HEK293 (cell line): ENCODE measurements at regions not wholly inside any gene's neighbourhood (a gene's known extent, or its start where the extent isn't known, plus 50 kb on each side); places are given as distances from the start of the nearest gene placed in this dataset.

Source experiments
- CTCF ChIA-PET: fragments of 350-600 bp; formaldehyde crosslinking; extraction: SDS; loops from one replicate; lab custom pipeline; 2021; ENCODE audit warnings: antibody characterized with exemption; lab: Yijun Ruan, JAX
- POLR2A ChIA-PET: fragments of 300-600 bp; formaldehyde crosslinking; extraction: SDS; loops from one replicate; lab custom pipeline; 2020; ENCODE audit warnings: antibody characterized with exemption, inconsistent platforms; lab: Yijun Ruan, JAX
- H3K27ac ChIP-seq: fragments of 200-500 bp; sonication (Bioruptor generic); 2 replicates; pipeline ENCODE4 v1.5.1; 2014; ENCODE audit warnings: low read depth, low read length, control low read depth, inconsistent platforms; ENCODE audit errors: extremely low read depth
- H3K36me3 ChIP-seq, 2 experiments: fragments of 200-500 bp in 1 of 2; sonication (Bioruptor generic) in 1 of 2; 1 replicate in 1 of 2; 2 replicates in 1 of 2; pipeline ENCODE4 v1.5.1; 2014 to 2017; ENCODE audit warnings: inconsistent platforms in 2 of 2, low read length in 2 of 2; ENCODE audit not compliant: control insufficient read depth in 2 of 2, insufficient read depth in 1 of 2
- H3K4me1 ChIP-seq: fragments of 200-500 bp; sonication (Bioruptor generic); 2 replicates; pipeline ENCODE4 v1.5.1; 2014; ENCODE audit warnings: mild to moderate bottlenecking, low read length, inconsistent platforms; ENCODE audit not compliant: control insufficient read depth, insufficient read depth
- H3K4me3 ChIP-seq: 2 replicates; pipeline ENCODE4 v1.5.1; 2011; ENCODE audit warnings: low read depth, mild to moderate bottlenecking, control low read depth, low read length, moderate library complexity
- H3K9me3 ChIP-seq: fragments of 200-500 bp; sonication (Bioruptor generic); 2 replicates; pipeline ENCODE4 v1.5.1; 2014; ENCODE audit warnings: low read depth, low read length, inconsistent platforms; ENCODE audit not compliant: control insufficient read depth, insufficient read depth
- BCL11A ChIP-seq: fragments of 450-650 bp; formaldehyde crosslinking; IDR thresholded peaks from 2 replicates; pipeline ENCODE4 v1.5.1; 2016; ENCODE audit warnings: low read depth, missing biosample characterization, missing genetic modification characterization
- KLF9 ChIP-seq: fragments of 450-650 bp; formaldehyde crosslinking; IDR thresholded peaks from 2 replicates; pipeline ENCODE4 v1.5.1; 2016; ENCODE audit warnings: missing biosample characterization, missing genetic modification characterization, low read depth
- SCRT2 ChIP-seq: fragments of 450-650 bp; formaldehyde crosslinking; IDR thresholded peaks from 2 replicates; pipeline ENCODE4 v1.5.1; 2016; ENCODE audit warnings: missing biosample characterization, missing genetic modification characterization
- WT1 ChIP-seq: fragments of 450-650 bp; formaldehyde crosslinking; IDR thresholded peaks from 2 replicates; pipeline ENCODE4 v1.5.1; 2016; ENCODE audit warnings: missing biosample characterization, missing genetic modification characterization
- YY1 ChIP-seq: fragments of 450-650 bp; formaldehyde crosslinking; IDR thresholded peaks from 2 replicates; pipeline ENCODE4 v1.5.1; 2018; ENCODE audit warnings: missing biosample characterization, missing genetic modification characterization
- ZBTB8A ChIP-seq: fragments of 450-650 bp; formaldehyde crosslinking; IDR thresholded peaks from 2 replicates; pipeline ENCODE4 v1.5.1; 2016; ENCODE audit warnings: missing biosample characterization, missing genetic modification characterization
- ZFHX2 ChIP-seq: fragments of 450-650 bp; formaldehyde crosslinking; conservative IDR thresholded peaks from 2 replicates; pipeline ENCODE4 v1.5.1; 2016; ENCODE audit warnings: missing biosample characterization, missing genetic modification characterization
- ZFP37 ChIP-seq: fragments of 450-650 bp; formaldehyde crosslinking; IDR thresholded peaks from 2 replicates; pipeline ENCODE4 v1.5.1; 2016; ENCODE audit warnings: missing biosample characterization, missing genetic modification characterization
- ZNF132 ChIP-seq: fragments of 450-650 bp; formaldehyde crosslinking; IDR thresholded peaks from 2 replicates; pipeline ENCODE4 v1.5.1; 2017; ENCODE audit warnings: missing biosample characterization, missing genetic modification characterization, borderline replicate concordance
- ZNF169 ChIP-seq: fragments of 450-650 bp; formaldehyde crosslinking; IDR thresholded peaks from 2 replicates; pipeline ENCODE4 v1.5.1; 2016; ENCODE audit warnings: missing biosample characterization, missing genetic modification characterization
- ZNF19 ChIP-seq: fragments of 450-650 bp; formaldehyde crosslinking; IDR thresholded peaks from 2 replicates; pipeline ENCODE4; 2016; ENCODE audit warnings: missing biosample characterization, missing genetic modification characterization, low read depth
- ZNF239 ChIP-seq: fragments of 450-650 bp; formaldehyde crosslinking; IDR thresholded peaks from 2 replicates; pipeline ENCODE4 v1.5.1; 2016; ENCODE audit warnings: missing biosample characterization, missing genetic modification characterization
- ZNF335 ChIP-seq: fragments of 450-650 bp; formaldehyde crosslinking; conservative IDR thresholded peaks from 2 replicates; pipeline ENCODE4 v1.5.1; 2016; ENCODE audit warnings: missing biosample characterization, missing genetic modification characterization
- ZNF366 ChIP-seq: fragments of 450-650 bp; formaldehyde crosslinking; conservative IDR thresholded peaks from 2 replicates; pipeline ENCODE4 v1.5.1; 2016; ENCODE audit warnings: missing biosample characterization, missing genetic modification characterization
- ZNF514 ChIP-seq: fragments of 450-650 bp; formaldehyde crosslinking; IDR thresholded peaks from 2 replicates; pipeline ENCODE4 v1.5.1; 2016; ENCODE audit warnings: missing biosample characterization, missing genetic modification characterization
- ZNF548 ChIP-seq: fragments of 450-650 bp; formaldehyde crosslinking; IDR thresholded peaks from 2 replicates; pipeline ENCODE4 v1.5.1; 2016; ENCODE audit warnings: missing biosample characterization, missing genetic modification characterization
- ZNF610 ChIP-seq: fragments of 450-650 bp; formaldehyde crosslinking; IDR thresholded peaks from 2 replicates; pipeline ENCODE4 v1.5.1; 2016; ENCODE audit warnings: missing biosample characterization, missing genetic modification characterization, borderline replicate concordance
- ZNF654 ChIP-seq: fragments of 450-650 bp; formaldehyde crosslinking; IDR thresholded peaks from 2 replicates; pipeline ENCODE4 v1.5.1; 2016; ENCODE audit warnings: low read depth, missing biosample characterization, missing genetic modification characterization
- ZNF658 ChIP-seq: fragments of 450-650 bp; formaldehyde crosslinking; IDR thresholded peaks from 2 replicates; pipeline ENCODE4; 2016; ENCODE audit warnings: missing biosample characterization, missing genetic modification characterization
- ZNF670 ChIP-seq: fragments of 450-650 bp; formaldehyde crosslinking; IDR thresholded peaks from 2 replicates; pipeline ENCODE4 v1.5.1; 2016; ENCODE audit warnings: missing biosample characterization, missing genetic modification characterization, low read depth
- ZNF677 ChIP-seq: fragments of 450-650 bp; IDR thresholded peaks from 2 replicates; pipeline ENCODE4 v1.5.0; 2018; ENCODE audit warnings: missing biosample characterization, mild to moderate bottlenecking, missing genetic modification characterization, moderate library complexity
- ZNF785 ChIP-seq: fragments of 450-650 bp; formaldehyde crosslinking; IDR thresholded peaks from 2 replicates; pipeline ENCODE4 v1.5.1; 2016; ENCODE audit warnings: missing biosample characterization, missing genetic modification characterization
- ZSCAN16 ChIP-seq: fragments of 450-650 bp; formaldehyde crosslinking; IDR thresholded peaks from 2 replicates; pipeline ENCODE4 v1.5.1; 2016; ENCODE audit warnings: missing biosample characterization, missing genetic modification characterization
- ZSCAN23 ChIP-seq: fragments of 450-650 bp; formaldehyde crosslinking; IDR thresholded peaks from 2 replicates; pipeline ENCODE4 v1.5.1; 2016; ENCODE audit warnings: missing biosample characterization, missing genetic modification characterization
- TF ChIP-seq, protein P1 (sequence below): fragments of 450-650 bp; formaldehyde crosslinking; IDR thresholded peaks from 2 replicates; pipeline ENCODE4 v1.5.1; 2016; ENCODE audit warnings: missing biosample characterization, missing genetic modification characterization
- TF ChIP-seq, protein P2 (sequence below): fragments of 450-650 bp; formaldehyde crosslinking; IDR thresholded peaks from 2 replicates; pipeline ENCODE4 v1.5.0; 2017; ENCODE audit warnings: missing biosample characterization, missing genetic modification characterization, borderline replicate concordance
- TF ChIP-seq, protein P3 (sequence below): sonication (generic); formaldehyde crosslinking; IDR thresholded peaks from 2 replicates; pipeline ENCODE4 v1.8.1; 2022; ENCODE audit warnings: mild to moderate bottlenecking, moderate library complexity, missing genetic modification reagents

DNA sequence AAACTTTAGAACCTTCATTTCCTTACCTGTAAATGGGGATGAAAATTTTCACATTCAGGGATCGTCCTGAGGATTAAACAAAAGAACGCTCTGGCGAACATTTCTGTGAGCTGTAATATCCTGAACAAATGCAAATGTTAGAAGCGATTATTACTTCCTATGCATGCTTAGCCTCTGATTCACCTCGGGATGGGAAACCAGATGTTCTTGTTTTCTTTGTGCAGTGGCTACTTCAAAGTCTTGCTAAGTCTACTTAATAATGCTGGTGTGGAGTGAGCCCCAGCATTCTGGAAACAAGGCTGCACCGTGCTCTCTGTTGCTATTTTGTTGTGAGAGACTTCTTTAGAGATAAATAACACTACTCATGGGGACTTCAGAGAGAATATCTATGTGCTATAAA lies 119.1 kb upstream of the PELI1 start:
- POLR2A ChIA-PET: interaction anchor here (0.5 kb wide), 1 partner anchor 183 kb away, joined by 3 read pairs; no protein-coding TSS in a partner anchor
- no peak overlapping the region for H3K27ac ChIP-seq
- CTCF ChIA-PET: no interaction called here
- no peaks in the 10 kb centered on the region for H3K36me3 ChIP-seq
- TF ChIP-seq ZNF785 (no peak), ZNF610 (tag by site-specific recombination) (no peak), ZNF514 (tag by site-specific recombination) (no peak), ZNF658 (tag by site-specific recombination) (no peak), ZNF654 (tag by site-specific recombination) (no peak), ZSCAN16 (tag by site-specific recombination) (no peak), ZSCAN23 (tag by site-specific recombination) (no peak)
- TF ChIP-seq, protein P1, sequence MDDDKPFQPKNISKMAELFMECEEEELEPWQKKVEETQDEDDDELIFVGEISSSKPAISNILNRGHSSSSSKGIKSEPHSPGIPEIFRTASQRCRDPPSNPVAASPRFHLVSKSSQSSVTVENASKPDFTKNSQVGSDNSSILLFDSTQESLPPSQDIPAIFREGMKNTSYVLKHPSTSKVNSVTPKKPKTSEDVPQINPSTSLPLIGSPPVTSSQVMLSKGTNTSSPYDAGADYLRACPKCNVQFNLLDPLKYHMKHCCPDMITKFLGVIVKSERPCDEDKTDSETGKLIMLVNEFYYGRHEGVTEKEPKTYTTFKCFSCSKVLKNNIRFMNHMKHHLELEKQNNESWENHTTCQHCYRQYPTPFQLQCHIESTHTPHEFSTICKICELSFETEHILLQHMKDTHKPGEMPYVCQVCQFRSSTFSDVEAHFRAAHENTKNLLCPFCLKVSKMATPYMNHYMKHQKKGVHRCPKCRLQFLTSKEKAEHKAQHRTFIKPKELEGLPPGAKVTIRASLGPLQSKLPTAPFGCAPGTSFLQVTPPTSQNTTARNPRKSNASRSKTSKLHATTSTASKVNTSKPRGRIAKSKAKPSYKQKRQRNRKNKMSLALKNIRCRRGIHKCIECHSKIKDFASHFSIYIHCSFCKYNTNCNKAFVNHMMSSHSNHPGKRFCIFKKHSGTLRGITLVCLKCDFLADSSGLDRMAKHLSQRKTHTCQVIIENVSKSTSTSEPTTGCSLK: no peak
- TF ChIP-seq, protein P2, sequence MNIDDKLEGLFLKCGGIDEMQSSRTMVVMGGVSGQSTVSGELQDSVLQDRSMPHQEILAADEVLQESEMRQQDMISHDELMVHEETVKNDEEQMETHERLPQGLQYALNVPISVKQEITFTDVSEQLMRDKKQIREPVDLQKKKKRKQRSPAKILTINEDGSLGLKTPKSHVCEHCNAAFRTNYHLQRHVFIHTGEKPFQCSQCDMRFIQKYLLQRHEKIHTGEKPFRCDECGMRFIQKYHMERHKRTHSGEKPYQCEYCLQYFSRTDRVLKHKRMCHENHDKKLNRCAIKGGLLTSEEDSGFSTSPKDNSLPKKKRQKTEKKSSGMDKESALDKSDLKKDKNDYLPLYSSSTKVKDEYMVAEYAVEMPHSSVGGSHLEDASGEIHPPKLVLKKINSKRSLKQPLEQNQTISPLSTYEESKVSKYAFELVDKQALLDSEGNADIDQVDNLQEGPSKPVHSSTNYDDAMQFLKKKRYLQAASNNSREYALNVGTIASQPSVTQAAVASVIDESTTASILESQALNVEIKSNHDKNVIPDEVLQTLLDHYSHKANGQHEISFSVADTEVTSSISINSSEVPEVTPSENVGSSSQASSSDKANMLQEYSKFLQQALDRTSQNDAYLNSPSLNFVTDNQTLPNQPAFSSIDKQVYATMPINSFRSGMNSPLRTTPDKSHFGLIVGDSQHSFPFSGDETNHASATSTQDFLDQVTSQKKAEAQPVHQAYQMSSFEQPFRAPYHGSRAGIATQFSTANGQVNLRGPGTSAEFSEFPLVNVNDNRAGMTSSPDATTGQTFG (tag by site-specific recombination): no peak
- no peaks in the 10 kb centered on the region for H3K4me1 ChIP-seq
- no peak overlapping the region for H3K4me3 ChIP-seq
- no peaks in the 10 kb centered on the region for H3K9me3 ChIP-seq

DNA sequence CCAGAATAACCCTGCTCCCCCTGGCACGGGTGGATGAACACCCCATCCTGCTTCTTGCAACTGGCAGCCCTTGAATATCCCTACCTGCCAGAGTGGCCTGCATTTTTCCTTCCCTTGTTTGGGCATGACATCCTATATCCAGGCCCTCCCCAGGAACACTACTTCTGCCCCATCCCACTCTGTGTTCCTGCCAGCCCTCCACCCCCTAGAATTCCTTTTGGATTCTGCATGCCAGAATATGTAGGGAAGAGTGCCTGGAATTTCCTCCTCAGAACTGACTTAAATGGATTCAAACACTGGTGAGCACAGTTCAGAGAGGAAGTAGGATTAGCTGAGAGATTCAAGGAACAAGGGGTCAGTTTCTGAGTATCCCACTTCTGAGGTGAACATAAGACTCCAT lies 123.5 kb upstream of the PELI1 start:
- H3K9me3 ChIP-seq: no peaks in the 10 kb centered on the region
- ChIA-PET CTCF (no interaction called here), POLR2A (no interaction called here)
- no peak overlapping the region for H3K27ac ChIP-seq
- no peaks in the 10 kb centered on the region for H3K36me3 ChIP-seq
- no peaks in the 10 kb centered on the region for H3K4me1 ChIP-seq
- TF ChIP-seq ZFP37 (tag by site-specific recombination) (no peak), ZNF169 (no peak), ZFHX2 (no peak), ZNF239 (tag by site-specific recombination) (no peak), KLF9 (tag by site-specific recombination) (no peak), ZNF19 (tag by site-specific recombination) (no peak), ZNF335 (tag by site-specific recombination) (no peak), BCL11A (tag by site-specific recombination) (no peak), WT1 (tag by site-specific recombination) (no peak), ZNF548 (tag by site-specific recombination) (no peak), YY1 (tag by site-specific recombination) (no peak), ZNF677 (tag by site-specific recombination) (no peak), SCRT2 (tag by site-specific recombination) (no peak), ZNF366 (tag by site-specific recombination) (no peak), ZBTB8A (tag by site-specific recombination) (no peak), ZNF132 (tag by site-specific recombination) (no peak), ZNF670 (tag by site-specific recombination) (no peak)
- TF ChIP-seq, protein P3, sequence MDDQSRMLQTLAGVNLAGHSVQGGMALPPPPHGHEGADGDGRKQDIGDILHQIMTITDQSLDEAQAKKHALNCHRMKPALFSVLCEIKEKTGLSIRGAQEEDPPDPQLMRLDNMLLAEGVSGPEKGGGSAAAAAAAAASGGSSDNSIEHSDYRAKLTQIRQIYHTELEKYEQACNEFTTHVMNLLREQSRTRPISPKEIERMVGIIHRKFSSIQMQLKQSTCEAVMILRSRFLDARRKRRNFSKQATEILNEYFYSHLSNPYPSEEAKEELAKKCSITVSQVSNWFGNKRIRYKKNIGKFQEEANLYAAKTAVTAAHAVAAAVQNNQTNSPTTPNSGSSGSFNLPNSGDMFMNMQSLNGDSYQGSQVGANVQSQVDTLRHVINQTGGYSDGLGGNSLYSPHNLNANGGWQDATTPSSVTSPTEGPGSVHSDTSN (CRISPR knock-in tag): no peak
- no peak overlapping the region for H3K4me3 ChIP-seq
